LNCAP (cell line): ENCODE measurements at regions not wholly inside any gene's neighbourhood (a gene's known extent, or its start where the extent isn't known, plus 50 kb on each side); places are given as distances from the start of the nearest gene placed in this dataset.

ENCODE experiments used
- CTCF ChIP-seq: fragments of 450-650 bp; IDR thresholded peaks from 2 replicates; pipeline ENCODE4 v1.5.1; 2017; ENCODE audit warnings: mild to moderate bottlenecking

GRCh38 chr12:93113317-93114006 is 184.4 kb upstream of the EEA1 start:
- TF ChIP-seq CTCF = no peak

- TF ChIP-seq CTCF = no peak
These were observed 186.1 kb upstream of the EEA1 start for GRCh38 chr12:93115198-93115601.

GRCh38 chr12:93115646-93116045 is 186.6 kb upstream of the EEA1 start:
- TF ChIP-seq CTCF = no peak

- TF ChIP-seq CTCF = no peak
These were observed 187.5 kb upstream of the EEA1 start for GRCh38 chr12:93116632-93117031.

- TF ChIP-seq CTCF = no peak
These were observed 192.8 kb upstream of the EEA1 start for GRCh38 chr12:93121729-93122488.

GRCh38 chr12:93122569-93123091 is 193.5 kb upstream of the EEA1 start:
- no peak for TF ChIP-seq CTCF

- TF ChIP-seq CTCF = no peak
These were observed 196.0 kb upstream of the EEA1 start for GRCh38 chr12:93125126-93125525.
